SK-N-MC (cell line): ENCODE measurements at regions not wholly inside any gene's neighbourhood (a gene's known extent, or its start where the extent isn't known, plus 50 kb on each side); places are given as distances from the start of the nearest gene placed in this dataset.

Experiments
- EZH2 ChIP-seq: fragments of 200-600 bp; sonication (generic); IDR thresholded peaks from one replicate; pipeline ENCODE4 v1.6.1; 2017; ENCODE audit warnings: antibody characterized with exemption
- POLR2AphosphoS5 ChIP-seq: IDR thresholded peaks from 2 replicates; pipeline ENCODE4 v1.6.1; 2012; ENCODE audit warnings: mild to moderate bottlenecking, low read depth, low read length, borderline replicate concordance

- TF ChIP-seq POLR2AphosphoS5 (no peak), EZH2 (no peak)
These were observed 100.1 kb upstream of the TRIB2 start for GRCh38 chr2:12616456-12617156.
